GM20000 (cell line): ENCODE measurements at regions not wholly inside any gene's neighbourhood (a gene's known extent, or its start where the extent isn't known, plus 50 kb on each side); places are given as distances from the start of the nearest gene placed in this dataset.
"Not testable (repeated sequence)": the region's sequence is repeated elsewhere in the genome, so short reads cannot be mapped to it uniquely, and the experiment has no call there.

ENCODE experiments used
- DNase-seq: peaks from one replicate; pipeline ENCODE4 v3.0.0; 2012; ENCODE audit warnings: low spot score
- CTCF ChIP-seq: IDR thresholded peaks from 2 replicates; pipeline ENCODE4 v1.5.1; 2012; ENCODE audit warnings: mild to moderate bottlenecking, control low read depth; ENCODE audit errors: extremely low read depth, missing control alignments

DNA sequence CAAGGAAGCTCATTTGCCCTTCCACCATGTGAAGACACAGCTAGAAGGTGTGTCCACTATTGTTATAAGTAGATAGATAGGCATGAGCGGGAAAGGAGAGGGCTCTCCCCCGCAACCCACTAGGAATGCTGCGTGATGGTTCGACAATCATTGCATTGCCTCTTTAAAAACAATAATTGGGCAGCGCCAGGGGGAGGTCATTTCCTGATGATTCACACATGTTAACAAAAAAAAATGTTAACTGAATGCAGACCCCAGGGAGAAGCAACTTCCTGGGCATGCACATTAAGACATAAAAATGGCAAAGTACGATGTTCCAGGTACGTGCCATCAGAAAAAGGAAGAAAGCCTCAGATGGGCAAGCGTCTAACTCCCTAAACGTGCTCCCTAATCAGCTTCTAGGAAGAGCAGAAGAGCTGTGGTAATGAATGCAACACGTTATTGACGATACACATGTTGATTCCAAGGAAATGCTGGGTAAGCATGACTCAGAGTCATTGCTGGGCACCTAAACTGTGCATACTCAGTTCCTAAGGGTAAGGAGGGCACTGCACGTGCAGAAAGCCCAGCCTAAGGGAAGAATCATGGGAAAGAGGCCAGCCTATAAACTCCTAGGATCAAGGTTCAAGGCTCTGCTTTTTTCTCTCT lies 113.7 kb downstream of the FAM217A start:
- DNase-seq: no peak
- TF ChIP-seq CTCF: no peak

DNA sequence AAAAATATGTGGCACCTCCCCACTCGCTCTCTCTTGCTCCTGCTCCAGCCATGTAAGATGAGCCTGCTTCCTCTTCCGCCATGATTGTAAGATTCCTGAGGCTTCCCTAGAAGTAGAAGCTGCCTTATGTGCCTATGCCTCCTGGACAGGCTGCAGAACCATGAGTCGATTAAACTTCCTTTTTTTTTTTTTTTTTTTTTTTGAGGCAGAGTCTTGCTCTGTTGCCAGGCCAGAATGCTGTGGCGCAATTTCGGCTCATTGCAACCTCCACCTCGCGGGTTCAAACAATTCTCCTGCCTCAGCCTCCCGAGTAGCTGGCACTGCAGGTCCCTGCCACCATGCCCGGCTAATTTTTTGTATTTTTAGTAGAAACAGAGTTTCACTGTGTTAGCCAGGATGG lies 112.5 kb downstream of the FAM217A start:
- TF ChIP-seq CTCF: no peak
- DNase-seq: no peak

DNA sequence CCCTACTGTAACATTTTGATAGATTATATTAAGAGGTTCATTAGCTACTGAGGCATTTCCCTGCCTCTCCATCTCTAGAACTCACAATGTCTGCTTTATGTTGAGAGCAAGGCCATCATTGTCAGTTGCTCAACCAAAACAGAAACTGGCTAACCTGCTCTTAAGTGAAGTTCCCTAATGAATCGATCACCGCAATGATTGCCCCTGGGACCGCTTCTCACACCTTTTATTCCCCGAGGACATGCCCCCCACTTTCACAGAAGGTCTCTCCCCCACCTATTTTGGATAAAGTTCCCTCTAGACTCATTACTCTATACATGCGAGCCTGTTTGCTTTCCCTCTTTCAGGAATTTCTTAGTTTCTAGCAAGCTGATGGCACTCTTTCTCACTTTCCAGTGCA lies 108.8 kb downstream of the FAM217A start:
- DNase-seq: no peak
- no peak for TF ChIP-seq CTCF

DNA sequence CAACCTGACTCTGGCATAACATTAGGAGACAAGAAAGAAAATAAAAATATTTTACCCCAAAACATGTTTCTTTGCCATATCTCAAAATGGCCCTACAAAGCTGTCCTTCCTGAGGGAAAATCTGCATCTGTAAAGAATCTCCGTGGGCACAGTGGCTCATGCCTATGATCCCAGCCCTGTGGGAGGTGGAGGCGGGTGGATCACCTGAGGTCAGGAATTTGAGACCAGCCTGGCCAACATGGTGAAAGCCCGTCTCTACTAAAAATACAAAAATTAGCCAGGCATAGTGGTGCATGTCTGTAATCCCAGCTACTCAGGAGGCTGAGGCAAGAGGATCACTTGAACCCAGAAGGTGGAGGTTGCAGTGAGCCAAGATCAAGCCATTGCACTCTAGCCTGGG lies 105.8 kb downstream of the FAM217A start:
- not testable (repeated sequence) for DNase-seq

DNA sequence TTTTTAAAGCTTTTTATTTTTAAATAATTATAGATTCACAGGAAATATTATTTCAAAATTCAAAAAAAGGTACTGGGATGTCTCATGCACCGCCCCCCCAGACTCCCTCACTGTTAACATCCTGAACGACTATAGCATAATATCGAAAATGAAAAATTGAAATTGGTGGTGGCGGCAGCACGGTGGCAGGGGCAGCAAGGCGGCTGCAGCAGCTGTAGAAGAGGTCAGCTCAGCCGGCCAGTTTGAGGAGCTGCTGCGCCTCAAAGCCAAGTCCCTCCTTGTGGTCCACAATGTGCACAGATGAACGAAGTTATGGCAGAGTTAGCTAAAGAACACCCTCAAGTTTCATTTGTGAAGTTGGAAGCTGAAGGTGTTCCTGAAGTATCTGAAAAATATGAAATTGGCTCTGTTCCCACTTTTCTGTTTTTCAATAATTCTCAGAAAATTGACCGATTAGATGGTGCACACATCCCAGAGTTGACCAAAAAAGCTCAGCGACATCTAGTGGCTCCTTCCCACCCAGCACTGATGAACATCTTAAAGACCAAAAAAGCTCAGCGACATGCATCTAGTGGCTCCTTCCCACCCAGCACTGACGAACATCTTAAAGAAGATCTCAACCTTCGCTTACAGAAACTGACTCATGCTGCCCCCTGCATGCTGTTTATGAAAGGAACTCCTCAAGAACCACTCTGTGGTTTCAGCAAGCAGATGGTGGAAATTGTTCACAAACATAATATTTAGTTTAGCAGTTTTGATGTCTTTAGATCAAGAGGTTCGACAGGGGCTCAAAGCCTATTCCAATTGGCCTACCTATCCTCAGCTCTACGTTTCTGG lies 100.8 kb downstream of the FAM217A start:
- DNase-seq: peak; percentile 32

DNA sequence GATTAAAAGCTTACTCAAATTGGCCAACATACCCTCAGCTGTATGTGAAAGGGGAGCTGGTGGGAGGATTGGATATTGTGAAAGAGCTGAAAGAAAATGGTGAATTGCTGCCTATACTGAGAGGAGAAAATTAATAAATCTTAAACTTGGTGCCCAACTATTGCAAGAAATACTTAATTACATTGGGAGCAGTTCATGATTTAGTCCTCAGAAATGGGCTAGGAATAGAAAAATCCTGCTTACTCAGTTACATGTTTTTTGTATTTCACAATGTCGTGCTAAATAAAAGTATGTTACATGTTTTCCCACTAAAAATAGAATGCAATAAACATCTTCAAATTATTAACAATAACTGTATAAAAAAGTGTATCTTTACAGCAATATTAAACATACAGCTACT lies 100.0 kb downstream of the FAM217A start:
- not testable (repeated sequence) for DNase-seq

More for the DNA sequence above, 100.8 kb downstream of the FAM217A start:
- peak; percentile 53 for TF ChIP-seq CTCF

GRCh38 chr6:3981917-3982316 lies 97.0 kb downstream of the FAM217A start:
- TF ChIP-seq CTCF: no peak

DNA sequence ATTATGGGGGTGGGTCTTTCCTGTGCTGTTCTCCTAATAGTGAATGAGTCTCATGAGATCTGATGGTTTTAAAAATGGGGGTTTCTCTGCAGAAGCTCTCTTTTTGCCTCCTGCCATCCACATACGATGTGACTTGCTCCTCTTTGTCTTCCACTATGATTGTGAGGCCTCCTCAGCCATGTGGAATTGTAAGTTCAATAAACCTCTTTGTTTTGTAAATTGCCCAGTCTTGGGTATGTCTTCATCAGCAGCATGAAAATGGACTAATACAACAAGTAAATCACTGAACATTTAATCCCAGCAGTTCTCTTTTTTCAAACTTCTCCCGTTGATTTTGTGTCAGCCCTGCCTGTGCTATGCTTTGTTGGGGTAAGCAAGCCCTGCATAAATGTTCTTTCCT lies 95.2 kb downstream of the FAM217A start:
- DNase-seq: no peak

More at GRCh38 chr6:3981917-3982316, 97.0 kb downstream of the FAM217A start:
- no peak for DNase-seq

More for the DNA sequence above, 95.2 kb downstream of the FAM217A start:
- TF ChIP-seq CTCF: no peak
